ENCODE measurements at regions not wholly inside any gene's neighbourhood (a gene's known extent, or its start where the extent isn't known, plus 50 kb on each side); places are given as distances from the start of the nearest gene placed in this dataset.

- TF ChIP-seq RAD21 (IDR thresholded peaks at IDR 0.05; ENCODE audit: low read depth) (no peak), TAF1 (IDR thresholded peaks at IDR 0.05; ENCODE audit: low read depth) (no peak)
Measured at GRCh38 chr2:84373391-84373790, 85.7 kb downstream of the SUCLG1 start.

- TF ChIP-seq MAX (IDR thresholded peaks at IDR 0.05) (no peak), TAF1 (IDR thresholded peaks at IDR 0.05; ENCODE audit: low read depth) (no peak), TEAD4 (IDR thresholded peaks at IDR 0.05) (no peak), CEBPB (IDR thresholded peaks at IDR 0.05) (no peak), CREB1 (IDR thresholded peaks at IDR 0.05; ENCODE audit: low read depth) (no peak), USF1 (IDR thresholded peaks at IDR 0.05) (no peak)
Measured at GRCh38 chr2:84362541-84362940, 96.5 kb downstream of the SUCLG1 start.

- no peak for TF ChIP-seq TEAD4 (IDR thresholded peaks at IDR 0.05)
- no peak for TF ChIP-seq NFIC (IDR thresholded peaks at IDR 0.05)
- no peak for TF ChIP-seq EGR1 (IDR thresholded peaks at IDR 0.05)
- TF ChIP-seq FOXM1 (IDR thresholded peaks at IDR 0.05; ENCODE audit: borderline replicate concordance, low read depth) = no peak
- no peak for TF ChIP-seq CREB1 (IDR thresholded peaks at IDR 0.05; ENCODE audit: low read depth)
- no peak for TF ChIP-seq TCF12 (IDR thresholded peaks at IDR 0.05; ENCODE audit: low read depth)
- no peak for TF ChIP-seq MAX (IDR thresholded peaks at IDR 0.05)
- no peak for TF ChIP-seq RAD21 (IDR thresholded peaks at IDR 0.05; ENCODE audit: low read depth)
- no peak for TF ChIP-seq TAF1 (IDR thresholded peaks at IDR 0.05; ENCODE audit: low read depth)
- no peak for TF ChIP-seq USF1 (IDR thresholded peaks at IDR 0.05)
- no peak for TF ChIP-seq REST (IDR thresholded peaks at IDR 0.05; ENCODE audit: low read depth)
- TF ChIP-seq CEBPB (IDR thresholded peaks at IDR 0.05) = no peak
- TF ChIP-seq ZBTB7A (IDR thresholded peaks at IDR 0.05; ENCODE audit: low read depth) = no peak
- no peak for TF ChIP-seq YY1 (IDR thresholded peaks at IDR 0.05; ENCODE audit: low read depth)
- no peak for TF ChIP-seq EP300 (IDR thresholded peaks at IDR 0.05; ENCODE audit: borderline replicate concordance)
Measured at GRCh38 chr2:84338069-84338468, 121.0 kb downstream of the SUCLG1 start.

- TF ChIP-seq REST (IDR thresholded peaks at IDR 0.05; ENCODE audit: low read depth) (no peak), YY1 (IDR thresholded peaks at IDR 0.05; ENCODE audit: low read depth) (no peak)
Measured at GRCh38 chr2:84327645-84328249, 131.3 kb downstream of the SUCLG1 start.

GRCh38 chr2:84326831-84327432 lies 132.1 kb downstream of the SUCLG1 start:
- TF ChIP-seq CEBPB (IDR thresholded peaks at IDR 0.05) (no peak), TEAD4 (IDR thresholded peaks at IDR 0.05) (no peak), TAF1 (IDR thresholded peaks at IDR 0.05; ENCODE audit: low read depth) (no peak), EP300 (IDR thresholded peaks at IDR 0.05; ENCODE audit: borderline replicate concordance) (no peak), NFIC (IDR thresholded peaks at IDR 0.05) (no peak), MAX (IDR thresholded peaks at IDR 0.05) (no peak), USF1 (IDR thresholded peaks at IDR 0.05) (no peak), YY1 (IDR thresholded peaks at IDR 0.05; ENCODE audit: low read depth) (no peak), RAD21 (IDR thresholded peaks at IDR 0.05; ENCODE audit: low read depth) (no peak)

GRCh38 chr2:84323890-84324289 lies 135.2 kb downstream of the SUCLG1 start:
- TF ChIP-seq YY1 (IDR thresholded peaks at IDR 0.05; ENCODE audit: low read depth) = no peak
- TF ChIP-seq RAD21 (IDR thresholded peaks at IDR 0.05; ENCODE audit: low read depth) = no peak
- no peak for TF ChIP-seq ZBTB7A (IDR thresholded peaks at IDR 0.05; ENCODE audit: low read depth)
- no peak for TF ChIP-seq TCF12 (IDR thresholded peaks at IDR 0.05; ENCODE audit: low read depth)
- TF ChIP-seq NFIC (IDR thresholded peaks at IDR 0.05) = no peak
- TF ChIP-seq TEAD4 (IDR thresholded peaks at IDR 0.05) = no peak
- TF ChIP-seq CREB1 (IDR thresholded peaks at IDR 0.05; ENCODE audit: low read depth) = no peak
- no peak for TF ChIP-seq TAF1 (IDR thresholded peaks at IDR 0.05; ENCODE audit: low read depth)
